ENCODE measurements at regions not wholly inside any gene's neighbourhood (a gene's known extent, or its start where the extent isn't known, plus 50 kb on each side); places are given as distances from the start of the nearest gene placed in this dataset.

DNA sequence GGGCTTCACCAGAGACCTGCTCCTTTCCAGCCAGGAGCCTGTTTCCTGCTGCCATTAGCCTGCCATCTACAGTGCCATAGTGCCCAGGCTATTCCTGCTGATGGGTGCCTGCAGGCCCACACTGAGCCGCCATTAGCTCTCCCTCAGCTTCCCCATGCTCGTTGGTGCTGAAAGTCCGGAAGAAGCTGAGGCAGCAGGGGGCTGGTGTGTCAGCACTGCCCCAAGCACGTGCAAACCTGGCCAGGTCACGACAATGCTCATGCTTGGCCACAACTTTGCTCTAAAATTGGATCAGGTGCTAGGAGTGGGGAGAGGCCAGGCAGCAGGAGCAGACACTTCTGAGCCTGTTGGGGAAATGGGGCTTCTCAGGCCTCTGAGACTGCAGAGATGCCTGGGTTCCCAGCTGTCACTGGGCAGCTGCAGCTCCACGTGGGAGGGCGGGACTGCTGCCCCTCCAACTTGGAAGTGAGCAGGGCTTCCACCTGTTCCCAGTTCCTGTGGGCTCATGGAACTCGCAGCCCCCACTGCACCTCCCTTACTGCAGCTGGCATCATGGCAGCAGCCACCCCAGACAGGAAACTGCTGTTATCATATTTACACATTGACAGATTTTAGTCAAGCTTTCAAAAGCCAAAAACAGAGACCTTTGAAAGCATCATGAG is 913.9 kb downstream of the FSTL5 start:
- TF ChIP-seq POLR2AphosphoS5 (IDR thresholded peaks at IDR 0.05) (no peak), POLR2A (IDR thresholded peaks at IDR 0.05) (no peak)
- TF ChIP-seq, protein P1, sequence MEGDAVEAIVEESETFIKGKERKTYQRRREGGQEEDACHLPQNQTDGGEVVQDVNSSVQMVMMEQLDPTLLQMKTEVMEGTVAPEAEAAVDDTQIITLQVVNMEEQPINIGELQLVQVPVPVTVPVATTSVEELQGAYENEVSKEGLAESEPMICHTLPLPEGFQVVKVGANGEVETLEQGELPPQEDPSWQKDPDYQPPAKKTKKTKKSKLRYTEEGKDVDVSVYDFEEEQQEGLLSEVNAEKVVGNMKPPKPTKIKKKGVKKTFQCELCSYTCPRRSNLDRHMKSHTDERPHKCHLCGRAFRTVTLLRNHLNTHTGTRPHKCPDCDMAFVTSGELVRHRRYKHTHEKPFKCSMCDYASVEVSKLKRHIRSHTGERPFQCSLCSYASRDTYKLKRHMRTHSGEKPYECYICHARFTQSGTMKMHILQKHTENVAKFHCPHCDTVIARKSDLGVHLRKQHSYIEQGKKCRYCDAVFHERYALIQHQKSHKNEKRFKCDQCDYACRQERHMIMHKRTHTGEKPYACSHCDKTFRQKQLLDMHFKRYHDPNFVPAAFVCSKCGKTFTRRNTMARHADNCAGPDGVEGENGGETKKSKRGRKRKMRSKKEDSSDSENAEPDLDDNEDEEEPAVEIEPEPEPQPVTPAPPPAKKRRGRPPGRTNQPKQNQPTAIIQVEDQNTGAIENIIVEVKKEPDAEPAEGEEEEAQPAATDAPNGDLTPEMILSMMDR (IDR thresholded peaks at IDR 0.05 in 8 of 11, conservative IDR thresholded peaks at IDR 0.05 in 3 of 11) = no peak

Measured in spleen (tissue), 7 donors.